ENCODE measurements at regions not wholly inside any gene's neighbourhood (a gene's known extent, or its start where the extent isn't known, plus 50 kb on each side); places are given as distances from the start of the nearest gene placed in this dataset.

GRCh38 chr4:133555671-133556070 is 406.6 kb downstream of the PCDH10 start:
- WGBS, result 60% methylated on average over 1 of the region's 1 CpG
- Histone ChIP-seq H3K27ac (ENCODE audit: low read depth in 1 of 2, low read length in 2 of 2) (no peak overlapping the region), H3K4me1 (ENCODE audit: control insufficient read depth in 4 of 4, insufficient read depth in 4 of 4, low read length in 3 of 4) (no peaks in the 10 kb centered on the region), H3K27me3 (ENCODE audit: control insufficient read depth in 4 of 4, insufficient read depth in 4 of 4, low read length in 3 of 4) (peaks cover 0 to 2% (median 0%) of the 10 kb centered on the region in 4 donors), H3K36me3 (ENCODE audit: control insufficient read depth in 4 of 4, insufficient read depth in 3 of 4, low read depth in 1 of 4, low read length in 3 of 4) (no peaks in the 10 kb centered on the region), H3K9me3 (ENCODE audit: control insufficient read depth in 4 of 4, low read length in 3 of 4) (peaks cover 0 to 2% (median 0%) of the 10 kb centered on the region in 4 donors), H3K9ac (ENCODE audit: low read depth in 1 of 2, low read length in 2 of 2) (no peak overlapping the region), H3K4me3 (ENCODE audit: low read depth in 1 of 3, low read length in 3 of 3) (no peak overlapping the region)
- no peak for TF ChIP-seq CTCF (IDR thresholded peaks at IDR 0.05; ENCODE audit: low read depth, low read length, missing input control)
- no peak for TF ChIP-seq EGR1 (IDR thresholded peaks at IDR 0.05; ENCODE audit: low read depth in 2 of 2)
- TF ChIP-seq YY1 (IDR thresholded peaks at IDR 0.05), result no peak
- TF ChIP-seq REST (IDR thresholded peaks at IDR 0.05), result no peak
- DNase-seq (ENCODE audit: low spot score), result no peak

- no peaks in the 10 kb centered on the region for H3K4me1 ChIP-seq (ENCODE audit: control insufficient read depth in 4 of 4, insufficient read depth in 4 of 4, low read length in 3 of 4)
- no peak overlapping the region for H3K4me3 ChIP-seq (ENCODE audit: low read depth in 1 of 3, low read length in 3 of 3)
- 67% methylated on average over 4 of the region's 4 CpGs for WGBS
- no peak for TF ChIP-seq REST (IDR thresholded peaks at IDR 0.05)
- TF ChIP-seq JUND (IDR thresholded peaks at IDR 0.05), result no peak
- TF ChIP-seq TAF1 (conservative IDR thresholded peaks at IDR 0.05), result no peak
- TF ChIP-seq MAX (IDR thresholded peaks at IDR 0.05), result no peak
- H3K9me3 ChIP-seq (ENCODE audit: control insufficient read depth in 4 of 4, low read length in 3 of 4), result peaks cover 0 to 3% (median 0%) of the 10 kb centered on the region in 4 donors
- no peak for DNase-seq (ENCODE audit: low spot score)
- no peak overlapping the region for H3K27ac ChIP-seq (ENCODE audit: low read depth in 1 of 2, low read length in 2 of 2)
- no peak overlapping the region for H3K9ac ChIP-seq (ENCODE audit: low read depth in 1 of 2, low read length in 2 of 2)
- H3K27me3 ChIP-seq (ENCODE audit: control insufficient read depth in 4 of 4, insufficient read depth in 4 of 4, low read length in 3 of 4), result peaks cover 0 to 4% (median 0%) of the 10 kb centered on the region in 4 donors
- no peaks in the 10 kb centered on the region for H3K36me3 ChIP-seq (ENCODE audit: control insufficient read depth in 4 of 4, insufficient read depth in 3 of 4, low read depth in 1 of 4, low read length in 3 of 4)
These were observed 401.3 kb downstream of the PCDH10 start for GRCh38 chr4:133550436-133550835.

- no peak for DNase-seq (ENCODE audit: low spot score)
- Histone ChIP-seq H3K27ac (ENCODE audit: low read depth in 1 of 2, low read length in 2 of 2) (no peak overlapping the region), H3K9me3 (ENCODE audit: control insufficient read depth in 4 of 4, low read length in 3 of 4) (no peaks in the 10 kb centered on the region), H3K9ac (ENCODE audit: low read depth in 1 of 2, low read length in 2 of 2) (no peak overlapping the region), H3K27me3 (ENCODE audit: control insufficient read depth in 4 of 4, insufficient read depth in 4 of 4, low read length in 3 of 4) (peaks cover 0 to under 1% (median 0%) of the 10 kb centered on the region in 4 donors), H3K4me1 (ENCODE audit: control insufficient read depth in 4 of 4, insufficient read depth in 4 of 4, low read length in 3 of 4) (no peaks in the 10 kb centered on the region), H3K36me3 (ENCODE audit: control insufficient read depth in 4 of 4, insufficient read depth in 3 of 4, low read depth in 1 of 4, low read length in 3 of 4) (no peaks in the 10 kb centered on the region), H3K4me3 (ENCODE audit: low read depth in 1 of 3, low read length in 3 of 3) (no peak overlapping the region)
- WGBS, result 78% methylated on average over 4 of the region's 4 CpGs
- TF ChIP-seq CTCF (IDR thresholded peaks at IDR 0.05; ENCODE audit: low read depth, low read length, missing input control) (no peak), TAF1 (conservative IDR thresholded peaks at IDR 0.05) (no peak), YY1 (IDR thresholded peaks at IDR 0.05) (no peak), FOXA2 (IDR thresholded peaks at IDR 0.05) (no peak), RXRA (IDR thresholded peaks at IDR 0.05) (no peak), ATF3 (IDR thresholded peaks at IDR 0.05) (no peak), NR2F2 (IDR thresholded peaks at IDR 0.05) (no peak), GABPA (IDR thresholded peaks at IDR 0.05 in 1 of 2, conservative IDR thresholded peaks at IDR 0.05 in 1 of 2) (no peak), HNF4A (conservative IDR thresholded peaks at IDR 0.05) (no peak), EGR1 (IDR thresholded peaks at IDR 0.05; ENCODE audit: low read depth in 2 of 2) (no peak)
These were observed 395.0 kb downstream of the PCDH10 start for GRCh38 chr4:133544097-133544496.
